MCF 10A (cell line): ENCODE measurements at regions not wholly inside any gene's neighbourhood (a gene's known extent, or its start where the extent isn't known, plus 50 kb on each side); places are given as distances from the start of the nearest gene placed in this dataset.

Experiments used
- BruUV-seq: library from RNA; stranded (reverse); fragments of 400-500 nt; replicated peaks from 2 replicates; lab custom pipeline; 2021; lab: Mats Ljungman, UMichigan
- CTCF ChIA-PET: fragments of 300-600 bp; sonication (Branson Sonifier 250); formaldehyde crosslinking; extraction: SDS; loops from one replicate; lab custom pipeline; 2021; ENCODE audit warnings: antibody characterized with exemption, inconsistent platforms; lab: Yijun Ruan, JAX
- POLR2A ChIA-PET: fragments of 300-600, 350-650 bp; sonication (Branson Sonifier 250); formaldehyde crosslinking; extraction: SDS; loops from one replicate; lab custom pipeline; 2020; ENCODE audit warnings: antibody characterized with exemption, inconsistent platforms; lab: Yijun Ruan, JAX
- DNase-seq: peaks from one replicate; pipeline ENCODE4 v3.0.0-alpha.2; 2018; ENCODE audit not compliant: unreplicated experiment
- H3K27ac Mint-ChIP-seq: one replicate; pipeline ENCODE4 v1.8.0; 2022; ENCODE audit warnings: mild to moderate bottlenecking, low read depth, mixed read lengths; ENCODE audit not compliant: unreplicated experiment
- H3K27me3 Mint-ChIP-seq: one replicate; pipeline ENCODE4 v1.8.0; 2022; ENCODE audit warnings: mixed read lengths; ENCODE audit not compliant: insufficient read depth, unreplicated experiment
- H3K36me3 Mint-ChIP-seq: one replicate; pipeline ENCODE4 v1.8.0; 2022; ENCODE audit warnings: mild to moderate bottlenecking, moderate library complexity, mixed read lengths; ENCODE audit not compliant: insufficient read depth, unreplicated experiment
- H3K4me1 Mint-ChIP-seq: one replicate; pipeline ENCODE4 v1.8.0; 2022; ENCODE audit warnings: mixed read lengths; ENCODE audit not compliant: insufficient read depth, unreplicated experiment
- H3K4me3 Mint-ChIP-seq: one replicate; pipeline ENCODE4 v1.8.0; 2022; ENCODE audit warnings: mild to moderate bottlenecking, moderate library complexity, mixed read lengths; ENCODE audit not compliant: unreplicated experiment
- H3K9me3 Mint-ChIP-seq: one replicate; pipeline ENCODE4 v1.8.0; 2022; ENCODE audit warnings: mixed read lengths; ENCODE audit not compliant: unreplicated experiment
- CTCF ChIP-seq: fragments of 200-600 bp; IDR thresholded peaks from one replicate; pipeline ENCODE4 v1.8.0; 2022; ENCODE audit warnings: antibody characterized with exemption, mild to moderate bottlenecking; ENCODE audit not compliant: unreplicated experiment
- intact Hi-C: fragments of 100-400 bp; cut with micrococcal nuclease; formaldehyde crosslinking; loops from 2 replicates; pipeline ENCODE4 v1.14.1; 2022

GRCh38 chr9:27766073-27766835 is 193.0 kb upstream of the C9orf72 start:
- Mint-ChIP-seq H3K4me3 (no peak overlapping the region), H3K9me3 (no peaks in the 10 kb centered on the region), H3K4me1 (no peaks in the 10 kb centered on the region), H3K27me3 (peaks cover 1% of the 10 kb centered on the region), H3K36me3 (no peaks in the 10 kb centered on the region), H3K27ac (no peak overlapping the region)
- TF ChIP-seq CTCF, result no peak
- ChIA-PET POLR2A (no interaction called here), CTCF (interaction anchor here (0.7 kb wide), 1 partner anchor 885 kb away, joined by 3 read pairs; no protein-coding TSS in a partner anchor)
- no TSS peak for BruUV-seq
- intact Hi-C loops, result no loop called here
- DNase-seq, result no peak

GRCh38 chr9:27768781-27769180 is 195.5 kb upstream of the C9orf72 start:
- POLR2A ChIA-PET, result no interaction called here
- Mint-ChIP-seq H3K9me3 (no peaks in the 10 kb centered on the region), H3K27me3 (no peaks in the 10 kb centered on the region), H3K4me3 (no peak overlapping the region), H3K4me1 (no peaks in the 10 kb centered on the region), H3K27ac (no peak overlapping the region), H3K36me3 (no peaks in the 10 kb centered on the region)
- CTCF ChIA-PET, result no interaction called here
- BruUV-seq, result no TSS peak
- no peak for TF ChIP-seq CTCF
- DNase-seq, result no peak
- intact Hi-C loops, result no loop called here

GRCh38 chr9:27770541-27770940 is 197.3 kb upstream of the C9orf72 start:
- POLR2A ChIA-PET, result no interaction called here
- no peak for DNase-seq
- H3K9me3 Mint-ChIP-seq, result no peaks in the 10 kb centered on the region
- no peak overlapping the region for H3K27ac Mint-ChIP-seq
- intact Hi-C loops, result no loop called here
- CTCF ChIA-PET, result no interaction called here
- no peak overlapping the region for H3K4me3 Mint-ChIP-seq
- no peaks in the 10 kb centered on the region for H3K27me3 Mint-ChIP-seq
- H3K4me1 Mint-ChIP-seq, result no peaks in the 10 kb centered on the region
- no peaks in the 10 kb centered on the region for H3K36me3 Mint-ChIP-seq
- TF ChIP-seq CTCF, result no peak
- BruUV-seq, result no TSS peak

GRCh38 chr9:27771803-27772545 is 198.7 kb upstream of the C9orf72 start:
- ChIA-PET CTCF (interaction anchor here (0.5 kb wide), 1 partner anchor 116 kb away, joined by 3 read pairs; no protein-coding TSS in a partner anchor), POLR2A (no interaction called here)
- no peak overlapping the region for H3K4me3 Mint-ChIP-seq
- TF ChIP-seq CTCF, result no peak
- H3K9me3 Mint-ChIP-seq, result no peaks in the 10 kb centered on the region
- no peaks in the 10 kb centered on the region for H3K4me1 Mint-ChIP-seq
- DNase-seq, result peak; percentile 63
- H3K27ac Mint-ChIP-seq, result no peak overlapping the region
- BruUV-seq, result no TSS peak
- H3K36me3 Mint-ChIP-seq, result no peaks in the 10 kb centered on the region
- intact Hi-C loops, result no loop called here
- H3K27me3 Mint-ChIP-seq, result no peaks in the 10 kb centered on the region
